ENCODE measurements at regions not wholly inside any gene's neighbourhood (a gene's known extent, or its start where the extent isn't known, plus 50 kb on each side); places are given as distances from the start of the nearest gene placed in this dataset.

- H3K4me3 ChIP-seq (ENCODE audit: low read depth, low read length): no peak overlapping the region
- DNase-seq (ENCODE audit: low read depth): no peak
- TF ChIP-seq, protein P1, sequence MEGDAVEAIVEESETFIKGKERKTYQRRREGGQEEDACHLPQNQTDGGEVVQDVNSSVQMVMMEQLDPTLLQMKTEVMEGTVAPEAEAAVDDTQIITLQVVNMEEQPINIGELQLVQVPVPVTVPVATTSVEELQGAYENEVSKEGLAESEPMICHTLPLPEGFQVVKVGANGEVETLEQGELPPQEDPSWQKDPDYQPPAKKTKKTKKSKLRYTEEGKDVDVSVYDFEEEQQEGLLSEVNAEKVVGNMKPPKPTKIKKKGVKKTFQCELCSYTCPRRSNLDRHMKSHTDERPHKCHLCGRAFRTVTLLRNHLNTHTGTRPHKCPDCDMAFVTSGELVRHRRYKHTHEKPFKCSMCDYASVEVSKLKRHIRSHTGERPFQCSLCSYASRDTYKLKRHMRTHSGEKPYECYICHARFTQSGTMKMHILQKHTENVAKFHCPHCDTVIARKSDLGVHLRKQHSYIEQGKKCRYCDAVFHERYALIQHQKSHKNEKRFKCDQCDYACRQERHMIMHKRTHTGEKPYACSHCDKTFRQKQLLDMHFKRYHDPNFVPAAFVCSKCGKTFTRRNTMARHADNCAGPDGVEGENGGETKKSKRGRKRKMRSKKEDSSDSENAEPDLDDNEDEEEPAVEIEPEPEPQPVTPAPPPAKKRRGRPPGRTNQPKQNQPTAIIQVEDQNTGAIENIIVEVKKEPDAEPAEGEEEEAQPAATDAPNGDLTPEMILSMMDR (IDR thresholded peaks at IDR 0.05; ENCODE audit: control insufficient read depth, extremely low read depth, insufficient read depth): no peak
These were observed 892.7 kb upstream of the ALCAM start for GRCh38 chr3:104474011-104474410.

- H3K4me3 ChIP-seq (ENCODE audit: low read depth, low read length): no peak overlapping the region
- no peak for DNase-seq (ENCODE audit: low read depth)
- TF ChIP-seq, protein P1 (IDR thresholded peaks at IDR 0.05; ENCODE audit: control insufficient read depth, extremely low read depth, insufficient read depth): no peak
These were observed 863.7 kb upstream of the ALCAM start for GRCh38 chr3:104503022-104503421.

GRCh38 chr3:104510131-104510849 is 856.4 kb upstream of the ALCAM start:
- TF ChIP-seq, protein P1 (IDR thresholded peaks at IDR 0.05; ENCODE audit: control insufficient read depth, extremely low read depth, insufficient read depth): no peak
- no peak for DNase-seq (ENCODE audit: low read depth)
- H3K4me3 ChIP-seq (ENCODE audit: low read depth, low read length): no peak overlapping the region

DNA sequence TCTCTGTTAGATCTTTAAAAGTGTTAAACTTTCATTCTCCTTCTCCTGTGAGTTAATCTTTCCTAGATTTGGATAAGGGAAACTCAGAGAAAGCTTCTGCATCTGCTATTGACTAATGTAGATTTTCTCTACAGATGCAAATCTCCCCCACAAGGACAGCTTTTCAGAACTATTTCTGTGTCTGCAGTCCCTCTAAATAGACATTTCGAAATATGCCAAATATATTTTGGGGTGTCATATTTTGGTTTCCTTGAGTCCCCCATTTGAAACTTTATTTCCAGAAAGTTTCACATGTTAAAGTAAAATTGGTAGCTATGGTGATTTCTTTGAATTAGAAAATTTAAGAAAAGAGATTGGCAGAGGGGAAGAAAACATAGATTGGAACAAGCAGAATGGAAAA is 852.3 kb upstream of the ALCAM start:
- TF ChIP-seq, protein P1 (IDR thresholded peaks at IDR 0.05; ENCODE audit: control insufficient read depth, extremely low read depth, insufficient read depth): no peak
- no peak overlapping the region for H3K4me3 ChIP-seq (ENCODE audit: low read depth, low read length)
- no peak for DNase-seq (ENCODE audit: low read depth)

DNA sequence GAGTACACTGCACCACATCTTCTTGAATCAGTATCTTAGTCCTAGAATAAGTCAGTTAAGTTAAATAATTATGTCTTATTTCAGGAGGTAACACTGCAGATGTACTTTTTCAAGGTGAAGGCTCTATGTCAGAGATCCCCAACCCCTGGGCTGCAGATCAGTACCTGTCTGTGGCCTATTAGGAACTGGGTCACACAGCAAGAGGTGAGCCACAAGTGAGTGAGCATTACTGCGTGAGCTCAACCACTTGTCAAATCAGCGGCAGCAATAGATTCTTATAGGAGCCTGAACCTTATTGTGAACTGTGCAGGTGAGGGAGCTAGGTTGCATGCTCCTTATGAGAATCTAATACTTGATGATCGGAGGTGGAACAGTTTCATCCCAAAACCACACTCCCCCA is 851.9 kb upstream of the ALCAM start:
- no peak overlapping the region for H3K4me3 ChIP-seq (ENCODE audit: low read depth, low read length)

DNA sequence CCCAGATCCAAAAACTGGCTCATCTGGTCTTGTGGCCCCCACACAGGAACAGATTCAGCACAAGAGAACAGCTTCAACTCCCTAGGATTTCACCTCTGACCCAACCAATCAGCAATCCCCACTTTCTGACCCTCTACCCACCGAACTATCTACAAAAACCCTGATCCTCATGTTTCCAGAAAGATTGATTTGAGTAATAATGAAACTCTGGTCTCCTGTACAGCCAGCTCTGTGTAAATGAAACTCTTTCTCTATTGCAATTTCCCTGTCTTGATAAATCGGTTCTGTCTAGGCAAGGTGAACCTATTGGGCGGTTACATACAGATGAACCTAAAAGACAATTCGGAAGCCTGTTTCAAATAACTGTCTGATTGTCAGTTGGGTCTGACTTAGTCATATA is 847.6 kb upstream of the ALCAM start:
- TF ChIP-seq, protein P1 (IDR thresholded peaks at IDR 0.05; ENCODE audit: control insufficient read depth, extremely low read depth, insufficient read depth): no peak
- no peak overlapping the region for H3K4me3 ChIP-seq (ENCODE audit: low read depth, low read length)
- no peak for DNase-seq (ENCODE audit: low read depth)

More for the DNA sequence above, 851.9 kb upstream of the ALCAM start:
- TF ChIP-seq, protein P1 (IDR thresholded peaks at IDR 0.05; ENCODE audit: control insufficient read depth, extremely low read depth, insufficient read depth): no peak
- DNase-seq (ENCODE audit: low read depth): no peak
